ENCODE measurements at regions not wholly inside any gene's neighbourhood (a gene's known extent, or its start where the extent isn't known, plus 50 kb on each side); places are given as distances from the start of the nearest gene placed in this dataset.

DNA sequence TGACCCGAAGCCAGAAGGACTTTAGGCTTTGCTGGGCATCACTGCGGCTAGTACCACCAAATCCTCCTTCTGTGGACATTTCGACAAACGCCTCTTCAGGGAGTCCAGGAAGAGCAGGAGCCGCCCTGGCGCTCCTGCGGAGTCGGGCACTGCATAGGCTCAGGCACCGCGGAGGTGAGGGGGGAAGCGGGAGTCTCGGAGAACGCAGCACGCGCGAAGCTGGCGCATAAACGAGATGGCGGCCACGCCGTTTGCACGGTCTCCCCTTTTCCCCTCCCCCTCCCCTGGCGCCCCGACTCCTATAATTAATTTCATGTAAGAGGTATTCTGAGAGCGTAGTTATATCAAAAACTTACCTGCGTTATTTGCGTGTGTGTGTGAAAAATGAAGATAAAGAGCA, 137.8 kb upstream of the GAS1 start:
- no peak for DNase-seq (ENCODE audit: low spot score)

DNA sequence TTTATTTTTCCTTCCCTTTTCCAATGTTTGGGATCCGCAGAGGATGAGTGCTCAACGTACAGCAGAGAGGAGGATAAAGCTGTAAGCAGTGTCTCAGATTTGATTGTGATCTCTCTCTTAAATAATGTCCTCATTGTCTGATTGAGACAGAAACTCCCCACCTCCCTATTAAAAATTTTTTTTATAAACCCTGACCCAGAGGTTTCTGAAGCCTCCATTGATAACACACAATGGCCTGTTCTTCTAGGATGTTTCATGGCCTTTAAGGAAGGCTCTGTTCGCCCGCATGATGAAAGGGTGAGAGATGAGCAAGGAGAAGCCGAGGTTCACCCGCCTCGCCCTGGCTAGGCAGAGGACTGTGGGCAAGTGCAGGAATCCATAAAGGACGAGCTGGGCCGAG, 138.2 kb upstream of the GAS1 start:
- DNase-seq (ENCODE audit: low spot score): no peak

DNA sequence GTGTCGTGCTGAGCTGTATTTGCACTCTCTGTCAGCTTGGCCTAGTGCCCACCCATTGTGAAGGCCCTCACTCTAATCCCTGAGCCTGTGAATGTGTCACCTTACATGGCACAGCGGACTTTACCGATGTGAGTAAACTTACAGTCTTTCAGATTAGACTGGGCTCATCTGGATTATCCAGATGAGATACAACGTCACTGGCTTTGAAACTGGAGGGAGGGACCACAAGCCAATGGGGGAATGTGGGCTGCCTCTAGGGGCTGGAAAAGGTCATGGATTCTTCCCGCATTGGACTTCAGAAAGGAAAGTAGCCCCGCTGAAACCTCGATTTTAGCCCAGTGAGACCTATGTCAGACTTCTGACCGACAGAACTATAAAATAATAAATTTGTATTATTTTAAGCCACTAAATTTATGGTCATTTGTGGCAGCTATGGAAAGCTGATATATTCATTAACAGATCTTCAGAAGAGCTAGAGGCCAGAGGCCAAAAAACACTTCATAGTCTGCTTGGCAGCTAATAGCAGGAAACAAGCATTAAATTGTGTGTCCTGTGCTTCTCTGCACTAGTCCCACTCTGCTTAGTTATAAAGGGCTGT, 139.0 kb upstream of the GAS1 start:
- DNase-seq (ENCODE audit: low spot score): no peak

DNA sequence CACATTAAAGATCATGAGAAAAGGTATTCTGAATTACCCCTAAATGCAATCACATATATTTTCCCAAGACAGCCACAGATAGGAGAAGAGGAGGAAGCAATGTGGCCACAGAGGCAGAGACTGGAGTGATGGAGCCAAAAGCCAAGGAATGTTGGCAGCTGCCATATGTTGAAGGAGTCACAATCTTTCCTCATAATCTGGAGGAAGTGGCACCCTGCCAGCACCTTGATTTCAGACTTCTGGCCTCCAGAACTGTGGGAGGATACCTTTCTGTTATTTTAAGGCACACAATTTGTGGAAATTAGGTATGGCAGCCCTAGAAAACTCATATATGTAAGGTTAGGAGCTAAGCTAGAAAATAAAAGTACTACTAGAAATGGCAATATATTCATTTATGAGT, 139.9 kb upstream of the GAS1 start:
- no peak for DNase-seq (ENCODE audit: low spot score)

DNA sequence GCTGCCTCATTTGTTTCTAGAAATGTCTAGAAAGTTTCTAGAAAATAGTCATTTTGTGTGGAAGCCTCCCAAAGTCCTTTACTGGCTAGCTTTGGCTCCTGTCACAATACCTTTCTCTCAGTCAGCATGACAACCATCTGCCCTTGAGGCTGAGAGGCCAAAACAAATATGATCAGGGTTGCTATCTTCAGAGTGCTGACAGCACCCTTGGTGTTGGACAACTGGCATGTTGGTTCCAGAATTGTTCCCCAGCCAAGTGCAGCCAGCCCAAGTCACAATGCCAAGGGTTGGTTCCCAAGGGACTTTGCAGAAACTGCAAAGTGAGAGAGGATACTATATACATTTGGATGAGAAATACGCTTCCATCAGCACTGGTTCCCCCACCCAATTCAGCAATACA, 140.9 kb upstream of the GAS1 start:
- no peak for DNase-seq (ENCODE audit: low spot score)

DNA sequence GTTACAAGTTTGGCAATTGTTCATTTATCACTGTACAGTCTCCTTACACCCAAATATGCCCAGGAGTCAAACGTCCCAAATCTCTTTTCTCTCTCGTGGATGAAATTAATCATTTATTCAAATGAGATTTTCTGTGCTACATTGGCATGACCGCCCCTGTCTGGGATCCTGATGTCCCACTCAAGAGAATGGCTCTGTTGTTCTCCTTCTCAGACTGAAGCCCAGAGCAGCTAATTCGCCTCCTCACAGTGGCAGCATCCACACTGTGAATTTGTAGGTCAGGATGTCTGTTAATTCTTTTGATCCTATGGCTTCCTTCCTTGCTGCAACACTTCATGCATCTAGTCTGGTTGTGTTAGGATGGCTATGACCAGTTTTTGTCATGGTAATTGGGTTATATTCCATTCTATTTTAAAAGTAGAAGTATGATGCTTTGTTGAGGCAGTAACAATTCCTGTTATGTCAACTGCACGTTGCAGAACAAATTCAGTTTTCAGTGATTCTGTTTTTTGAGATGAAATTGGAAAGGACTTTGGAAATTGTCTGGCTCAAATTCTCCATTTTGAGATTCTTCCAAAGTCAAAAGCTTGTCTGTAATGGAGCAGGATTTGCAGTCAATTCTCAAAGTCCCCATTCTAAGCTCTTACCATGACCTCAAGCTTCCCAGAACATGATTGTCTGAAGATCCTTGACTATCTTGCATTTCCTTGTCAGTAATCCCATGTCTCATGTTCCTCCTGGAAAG, 141.5 kb upstream of the GAS1 start:
- peak; percentile 22 for DNase-seq (ENCODE audit: low spot score)

DNA sequence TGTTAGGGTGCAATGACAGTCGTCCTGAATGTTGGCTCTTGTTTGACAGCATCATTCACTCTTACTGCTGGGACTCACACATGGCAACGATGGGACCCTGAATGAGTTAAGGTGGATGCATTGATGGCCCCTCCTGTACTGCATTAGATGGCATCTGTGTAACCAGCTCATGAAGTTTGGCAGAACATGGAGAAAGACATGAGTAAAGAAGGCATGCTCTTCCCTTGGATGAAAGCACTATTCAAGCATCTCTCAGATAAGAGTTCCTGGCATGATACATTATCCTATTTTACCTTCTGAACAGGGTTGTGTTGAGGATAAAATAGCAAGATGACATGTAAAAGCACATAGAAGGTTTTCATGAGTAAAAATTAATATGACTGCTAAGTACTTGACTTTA, 142.2 kb upstream of the GAS1 start:
- no peak for DNase-seq (ENCODE audit: low spot score)

DNA sequence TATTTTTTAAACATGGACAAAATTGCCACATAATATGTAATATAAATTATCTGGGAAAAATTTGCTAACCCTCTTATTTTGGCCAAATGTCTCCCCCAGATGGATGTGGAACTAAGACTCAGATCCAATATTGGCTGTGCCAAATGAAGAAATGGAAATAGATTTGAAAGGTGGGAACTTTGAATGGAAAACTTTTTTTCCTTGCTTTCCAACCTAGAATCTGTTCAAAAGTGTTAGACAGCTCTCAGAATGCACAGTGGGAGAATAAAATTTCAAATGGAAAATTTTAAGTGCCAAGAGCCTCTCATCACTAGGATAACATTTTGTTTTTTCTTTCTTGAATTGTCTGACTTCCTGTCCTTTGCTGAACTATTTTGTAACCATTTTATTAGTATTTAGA, 142.6 kb upstream of the GAS1 start:
- DNase-seq (ENCODE audit: low spot score): no peak

DNA sequence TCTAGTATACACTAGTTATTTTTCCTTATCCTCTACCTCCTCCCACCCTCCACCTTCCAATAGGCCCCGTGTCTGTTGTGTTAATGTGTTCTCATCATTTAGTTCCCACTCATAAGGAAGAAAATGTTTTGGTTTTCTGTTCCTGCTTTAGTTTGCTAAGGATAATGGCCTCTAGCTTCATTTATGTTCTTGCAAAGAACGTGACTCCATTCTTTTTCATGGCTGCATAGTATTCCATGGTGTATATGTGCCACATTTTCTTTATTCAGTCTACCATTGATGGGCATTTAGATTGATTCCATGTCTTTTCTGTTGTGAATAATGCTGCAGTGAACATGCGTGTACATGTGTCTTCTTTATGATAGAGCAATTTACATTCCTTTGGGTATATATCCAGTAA, 146.5 kb upstream of the GAS1 start:
- DNase-seq (ENCODE audit: low spot score): no peak

DNA sequence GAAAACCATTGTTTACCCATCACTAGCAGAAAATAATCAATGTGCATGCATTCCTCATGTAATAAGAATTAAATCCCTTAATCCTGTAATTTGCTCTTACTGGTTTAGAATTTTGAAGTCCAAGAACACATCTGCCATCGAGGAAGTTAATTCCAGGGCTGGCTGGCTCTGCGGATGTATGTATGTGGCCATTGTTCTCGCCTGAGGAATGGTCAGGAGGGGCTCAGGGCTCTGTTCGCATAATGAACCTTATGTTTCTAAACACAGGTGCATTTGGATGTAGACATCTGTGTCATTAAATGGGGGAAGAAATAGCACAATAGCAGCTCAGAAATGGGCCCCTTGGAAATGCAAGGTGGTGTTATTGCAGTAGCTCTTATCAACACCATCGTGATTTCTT, 148.6 kb upstream of the GAS1 start:
- no peak for DNase-seq (ENCODE audit: low spot score)

DNA sequence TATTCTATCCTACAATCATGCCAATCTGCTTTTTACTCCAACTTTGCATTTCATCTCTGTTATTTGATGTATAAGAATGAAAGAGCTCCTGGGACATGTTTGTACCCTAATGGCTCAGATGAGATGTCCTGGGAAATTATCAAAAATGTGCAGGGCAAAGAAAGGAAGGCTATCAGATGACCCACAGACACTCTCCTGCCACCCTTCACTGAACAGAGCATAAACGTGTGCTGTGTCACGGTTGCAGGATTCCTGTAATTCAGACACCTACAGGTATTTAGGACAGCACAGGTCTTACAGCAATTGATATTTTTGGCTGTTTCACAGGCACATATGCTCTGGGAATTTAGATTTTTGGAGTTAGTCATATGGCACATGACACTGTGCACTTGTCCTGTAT, 149.2 kb upstream of the GAS1 start:
- no peak for DNase-seq (ENCODE audit: low spot score)

DNA sequence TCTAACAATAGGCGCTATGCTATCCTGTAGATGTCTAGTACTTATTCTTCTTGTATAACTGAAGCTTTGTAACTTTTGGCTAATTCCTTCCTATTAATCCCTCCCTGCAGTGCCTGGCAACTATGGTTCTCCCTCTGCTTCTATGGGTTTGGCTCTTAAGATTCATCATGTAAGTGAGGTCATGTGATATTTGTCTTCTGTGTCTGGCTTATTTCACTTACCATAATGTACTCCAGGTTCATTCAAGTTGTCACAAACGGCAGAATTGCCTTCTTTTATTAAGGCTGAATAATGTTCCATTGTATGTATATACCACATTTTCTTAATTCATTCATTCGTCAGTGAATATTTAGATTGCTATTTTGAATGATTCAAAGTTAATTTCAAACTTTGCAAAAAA, 149.9 kb upstream of the GAS1 start:
- no peak for DNase-seq (ENCODE audit: low spot score)

DNA sequence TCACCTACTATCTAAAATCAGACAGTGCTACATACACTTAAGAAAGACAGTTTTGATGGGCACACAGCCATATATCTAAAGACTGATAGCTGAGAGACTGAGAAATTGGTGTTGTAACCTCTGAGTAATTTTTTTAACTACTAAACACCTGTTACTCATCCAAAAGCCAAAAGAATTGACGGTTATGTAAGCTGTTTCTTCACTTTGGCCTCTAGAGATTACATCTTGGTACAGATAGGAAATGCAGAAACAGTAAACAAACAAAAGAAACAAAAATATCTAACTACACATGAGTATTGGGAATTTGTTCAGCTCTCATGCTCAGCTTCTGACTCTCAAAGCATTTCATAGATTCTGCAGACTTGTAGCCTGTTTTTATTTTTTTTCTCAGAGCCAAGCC, 152.1 kb upstream of the GAS1 start:
- DNase-seq (ENCODE audit: low spot score): no peak

DNA sequence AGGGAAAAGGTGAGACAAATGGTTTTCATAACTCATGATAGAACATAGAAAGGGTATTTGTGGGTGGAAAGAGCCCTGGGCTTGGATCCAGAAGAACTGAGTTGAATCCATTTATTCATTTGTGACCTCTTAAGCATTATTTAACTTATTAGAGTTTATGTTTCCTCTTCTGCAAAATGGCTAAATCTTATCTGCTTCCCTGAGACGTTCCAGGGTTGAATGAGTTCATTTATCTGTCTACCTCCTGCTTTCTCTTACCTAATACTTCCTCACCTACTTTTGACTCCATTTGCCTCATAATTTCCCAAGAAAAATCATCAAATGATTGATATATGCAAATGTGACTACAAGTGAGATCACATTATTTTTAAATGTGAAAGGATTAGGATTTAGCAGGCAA, 152.7 kb upstream of the GAS1 start:
- DNase-seq (ENCODE audit: low spot score): no peak

DNA sequence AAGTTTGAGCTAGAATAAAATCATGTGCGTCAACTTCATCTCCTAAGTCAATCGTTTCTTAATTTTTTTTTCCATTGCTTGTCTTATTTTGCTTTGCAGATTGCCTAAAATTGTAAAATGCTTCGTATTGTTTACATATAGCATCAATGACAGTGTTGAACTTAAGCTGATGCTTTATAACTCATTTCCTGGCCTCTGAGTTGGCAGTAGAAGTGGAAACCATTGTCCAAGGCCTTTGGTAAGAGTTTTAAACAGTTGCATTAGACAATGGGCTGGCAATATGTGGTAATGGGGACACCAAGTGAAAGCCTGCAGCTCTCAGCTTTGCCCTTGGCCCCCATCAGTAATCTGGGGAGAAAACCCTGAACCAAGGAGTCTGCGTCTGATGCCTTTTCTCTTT, 154.8 kb upstream of the GAS1 start:
- DNase-seq (ENCODE audit: low spot score): no peak

DNA sequence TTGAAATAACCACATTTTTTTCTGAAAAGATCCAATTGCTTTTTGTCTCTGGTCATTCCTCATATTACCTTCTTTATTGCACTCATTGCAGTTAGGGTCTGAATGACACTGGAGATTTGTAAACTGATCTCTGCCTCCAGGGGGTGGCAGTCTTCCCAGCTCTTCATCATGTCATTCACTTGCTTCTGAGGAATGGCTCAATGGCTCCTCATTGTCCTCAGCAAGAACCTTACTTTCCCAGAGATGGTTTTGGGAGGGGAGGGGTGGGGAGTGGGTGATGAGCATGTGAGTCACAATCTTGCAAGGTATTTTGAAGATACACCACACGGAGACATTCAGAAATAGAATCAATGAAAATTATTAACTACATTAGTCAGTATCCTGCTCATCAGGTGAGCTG, 159.8 kb upstream of the GAS1 start:
- DNase-seq (ENCODE audit: low spot score): peak; percentile 29

DNA sequence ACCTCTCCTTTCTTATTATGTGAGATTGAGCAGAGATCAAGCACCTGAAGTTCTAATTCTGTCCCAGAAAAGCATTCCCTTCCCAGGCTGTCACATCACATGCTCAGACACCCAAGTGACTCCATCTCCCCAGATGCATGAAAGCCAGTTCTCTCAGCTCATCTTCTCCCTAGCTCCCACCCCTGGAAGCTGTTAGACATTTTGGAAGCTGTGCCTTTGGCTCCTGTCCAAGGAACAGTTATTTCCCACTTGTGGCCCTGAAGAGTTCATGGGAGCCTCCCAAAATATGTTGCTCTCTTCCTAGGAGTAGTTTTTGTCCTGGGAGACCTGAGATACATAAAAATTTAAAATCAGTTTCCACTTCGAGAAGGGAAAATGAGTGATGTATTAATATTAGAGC, 161.4 kb upstream of the GAS1 start:
- no peak for DNase-seq (ENCODE audit: low spot score)

DNA sequence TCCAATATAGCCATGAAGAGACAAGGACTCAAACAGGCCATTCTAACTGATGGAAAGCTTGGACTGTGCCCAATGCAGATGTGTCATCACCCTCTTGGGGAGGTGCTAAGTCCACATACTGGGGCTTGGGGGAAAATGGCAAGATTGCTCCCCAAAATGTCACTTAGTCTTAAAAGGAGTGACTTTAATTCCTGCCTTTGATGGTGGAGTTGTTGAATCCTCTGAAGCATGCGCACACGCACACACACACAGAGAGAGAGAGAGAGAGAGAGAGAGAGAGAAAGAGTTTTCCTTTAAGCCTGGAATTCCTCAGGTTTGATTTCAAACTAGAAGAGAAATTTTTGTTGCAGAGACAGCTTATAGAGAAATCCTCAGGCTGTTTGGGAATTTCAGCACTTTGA, 161.9 kb upstream of the GAS1 start:
- DNase-seq (ENCODE audit: low spot score): no peak

DNA sequence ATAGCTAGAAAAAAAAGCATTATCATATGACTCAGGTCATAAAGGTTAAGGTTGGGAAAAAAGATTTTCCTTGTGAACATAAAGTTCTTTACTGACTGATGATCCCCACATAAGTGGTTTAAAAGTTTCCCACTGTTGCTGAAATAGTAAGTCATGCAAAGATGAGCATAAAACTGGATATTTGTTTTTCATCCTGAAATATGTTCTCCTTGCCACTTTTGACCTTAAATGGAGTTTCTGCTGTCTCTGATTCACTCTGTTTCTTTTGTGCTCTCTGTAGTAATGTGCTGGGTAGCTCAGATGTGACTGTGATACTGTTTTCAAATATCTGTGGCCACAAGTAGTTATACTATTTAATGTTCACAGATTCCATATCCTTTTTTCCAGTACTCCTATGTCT, 162.5 kb upstream of the GAS1 start:
- DNase-seq (ENCODE audit: low spot score): no peak

DNA sequence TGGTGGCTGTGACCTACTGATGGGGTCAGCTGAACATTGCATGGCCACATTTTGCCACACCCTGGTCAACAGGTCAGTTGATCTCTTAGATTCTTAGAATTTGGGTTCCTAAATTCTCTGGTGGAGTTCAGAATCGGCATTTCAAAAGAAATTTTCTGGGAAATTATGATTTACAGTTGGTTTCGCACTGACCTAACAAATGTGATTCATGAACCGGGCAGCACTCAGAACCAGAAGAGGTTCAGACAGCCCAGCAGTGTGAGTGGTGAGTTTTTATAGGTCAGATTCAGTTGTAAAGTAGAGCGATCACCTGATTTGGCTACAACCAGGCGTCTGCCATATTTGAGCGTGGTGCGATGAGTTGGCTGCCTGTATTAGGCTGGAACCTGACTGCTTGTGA, 163.7 kb upstream of the GAS1 start:
- no peak for DNase-seq (ENCODE audit: low spot score)

DNA sequence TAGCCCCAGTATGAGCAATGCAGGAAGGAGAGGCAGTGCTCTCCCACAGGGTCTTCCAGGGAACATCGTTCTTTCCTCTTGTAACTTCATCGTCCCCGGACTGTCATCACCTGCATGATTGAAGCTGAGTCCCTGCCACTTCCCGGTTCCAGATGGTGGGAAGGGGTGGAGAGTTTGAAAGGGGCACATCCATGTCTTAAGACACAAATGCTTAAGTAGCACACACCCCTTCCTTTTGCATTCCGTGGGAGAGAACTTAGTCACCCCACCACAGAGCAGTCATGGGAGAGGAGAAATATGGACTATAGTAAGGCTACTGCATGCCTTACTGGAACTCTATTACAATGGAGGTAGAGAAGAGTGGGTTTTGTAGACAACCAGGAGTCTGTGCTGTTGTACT, 165.3 kb upstream of the GAS1 start:
- DNase-seq (ENCODE audit: low spot score): no peak

DNA sequence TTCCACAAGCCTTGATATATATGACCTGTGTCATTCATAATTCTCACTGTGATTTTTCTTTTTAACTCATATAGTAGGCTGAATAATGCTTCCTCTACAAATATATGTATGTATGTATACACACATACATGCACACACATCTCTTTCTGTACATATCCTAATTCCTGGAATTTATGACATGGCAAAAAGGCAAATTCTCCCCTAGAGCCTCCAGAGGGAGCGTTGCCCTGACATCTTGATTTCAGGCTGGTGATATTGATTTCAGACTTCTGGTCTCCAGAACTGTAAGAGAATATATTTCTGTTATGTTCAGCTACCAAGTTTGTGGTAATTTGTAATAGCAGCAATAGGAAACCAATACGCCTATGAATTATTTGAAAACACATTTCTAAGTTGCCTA, 166.6 kb upstream of the GAS1 start:
- no peak for DNase-seq (ENCODE audit: low spot score)

DNA sequence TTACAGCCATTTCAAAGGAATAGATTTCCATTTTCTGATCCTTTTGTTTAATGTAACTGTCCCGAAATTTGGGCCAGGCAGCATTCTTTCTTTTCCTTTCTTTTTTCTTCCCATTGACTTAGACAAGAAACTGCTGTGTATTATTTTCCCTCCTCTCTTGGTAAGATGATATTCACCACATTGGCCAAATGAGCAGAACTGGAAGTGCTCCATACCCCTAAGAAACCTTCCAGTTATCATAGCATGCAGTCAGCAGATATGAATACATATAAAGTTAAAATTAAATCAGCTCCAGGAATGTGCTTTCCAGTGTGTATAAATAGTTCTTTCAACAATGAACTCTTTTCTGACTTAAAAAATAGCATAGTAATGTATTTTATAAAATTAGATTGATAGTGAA, 168.5 kb upstream of the GAS1 start:
- DNase-seq (ENCODE audit: low spot score): no peak

DNA sequence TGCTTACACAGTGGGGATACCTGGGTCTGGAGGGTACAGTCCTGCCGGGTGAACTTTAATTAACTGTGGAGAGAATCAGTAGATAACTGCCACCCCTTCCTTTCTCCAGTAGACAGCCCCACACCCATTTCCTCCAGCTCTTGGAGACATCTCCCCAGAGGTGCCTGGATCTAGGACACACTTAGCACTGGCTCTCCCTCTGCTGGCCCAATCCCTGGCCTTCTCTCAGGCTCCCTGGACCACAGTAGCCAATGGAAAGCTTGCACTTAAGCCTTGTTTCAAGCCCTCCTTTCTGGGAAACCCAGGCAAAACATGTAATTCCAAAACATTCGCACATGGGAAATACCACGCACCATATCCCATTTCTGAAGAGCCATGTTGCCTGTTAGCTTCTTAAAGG, 169.2 kb upstream of the GAS1 start:
- DNase-seq (ENCODE audit: low spot score): no peak
